Uterus (tissue), 2 donors: ENCODE measurements at regions not wholly inside any gene's neighbourhood (a gene's known extent, or its start where the extent isn't known, plus 50 kb on each side); places are given as distances from the start of the nearest gene placed in this dataset.

ENCODE experiments used
- POLR2A ChIP-seq, 2 donors: fragments of 450-650 bp; IDR thresholded peaks; one replicate each; pipeline ENCODE4 v1.6.1; 2016; ENCODE audit warnings: antibody characterized with exemption in 2 of 2, mild to moderate bottlenecking in 1 of 2, moderate library complexity in 1 of 2
- TF ChIP-seq, protein P1 (sequence below), 4 experiments: fragments of 200-600 bp in 2 of 4; fragments of 450-650 bp in 2 of 4; sonication (generic) in 2 of 4; IDR thresholded peaks; one replicate each; pipeline ENCODE4 v1.5.1; 2016 to 2019; ENCODE audit warnings: antibody characterized with exemption in 4 of 4, mild to moderate bottlenecking in 2 of 4, moderate library complexity in 1 of 4

DNA sequence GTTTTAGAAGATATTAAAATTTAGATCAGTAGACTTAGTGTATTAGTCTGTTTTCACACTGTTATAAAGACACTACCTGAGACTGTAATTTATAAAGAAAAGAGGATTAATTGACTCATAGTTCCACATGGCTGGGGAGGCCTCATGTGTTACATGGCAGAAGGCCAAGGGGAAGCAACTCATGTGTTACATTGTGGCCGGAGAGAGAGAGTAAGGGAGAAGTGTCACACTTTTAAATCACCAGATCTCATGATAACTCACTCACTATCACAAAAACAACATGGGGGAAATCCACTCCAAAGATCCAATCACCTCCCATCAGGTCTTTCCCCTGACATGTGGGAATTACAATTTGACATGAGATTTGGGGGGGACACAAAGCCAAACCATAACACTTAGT, 1159.7 kb upstream of the PCDH7 start:
- TF ChIP-seq, protein P1, sequence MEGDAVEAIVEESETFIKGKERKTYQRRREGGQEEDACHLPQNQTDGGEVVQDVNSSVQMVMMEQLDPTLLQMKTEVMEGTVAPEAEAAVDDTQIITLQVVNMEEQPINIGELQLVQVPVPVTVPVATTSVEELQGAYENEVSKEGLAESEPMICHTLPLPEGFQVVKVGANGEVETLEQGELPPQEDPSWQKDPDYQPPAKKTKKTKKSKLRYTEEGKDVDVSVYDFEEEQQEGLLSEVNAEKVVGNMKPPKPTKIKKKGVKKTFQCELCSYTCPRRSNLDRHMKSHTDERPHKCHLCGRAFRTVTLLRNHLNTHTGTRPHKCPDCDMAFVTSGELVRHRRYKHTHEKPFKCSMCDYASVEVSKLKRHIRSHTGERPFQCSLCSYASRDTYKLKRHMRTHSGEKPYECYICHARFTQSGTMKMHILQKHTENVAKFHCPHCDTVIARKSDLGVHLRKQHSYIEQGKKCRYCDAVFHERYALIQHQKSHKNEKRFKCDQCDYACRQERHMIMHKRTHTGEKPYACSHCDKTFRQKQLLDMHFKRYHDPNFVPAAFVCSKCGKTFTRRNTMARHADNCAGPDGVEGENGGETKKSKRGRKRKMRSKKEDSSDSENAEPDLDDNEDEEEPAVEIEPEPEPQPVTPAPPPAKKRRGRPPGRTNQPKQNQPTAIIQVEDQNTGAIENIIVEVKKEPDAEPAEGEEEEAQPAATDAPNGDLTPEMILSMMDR (IDR thresholded peaks at IDR 0.05), result no peak
- TF ChIP-seq POLR2A (IDR thresholded peaks at IDR 0.05), result no peak
